Psoas muscle (tissue), 7 donors: ENCODE measurements at regions not wholly inside any gene's neighbourhood (a gene's known extent, or its start where the extent isn't known, plus 50 kb on each side); places are given as distances from the start of the nearest gene placed in this dataset.

Experiments used
- ATAC-seq, 4 donors: fragments of 200-7000 bp; cut with Tn5 transposase; one replicate each; pipeline ENCODE4 v1.9.1; 2020; ENCODE audit warnings: moderate library complexity in 3 of 4, mild to moderate bottlenecking in 2 of 4
- DNase-seq, 2 donors: peaks; one replicate each; pipeline ENCODE4 v3.0.0-alpha.2; 2020
- H3K27ac ChIP-seq: fragments of 200-600 bp; one replicate; pipeline ENCODE4 v1.8.0; 2022
- H3K27me3 ChIP-seq, 3 donors: fragments of 200-600 bp in 1 of 3; one replicate each; pipeline versions ENCODE4 v1.6.1 to v1.8.0; 2013 to 2022; ENCODE audit warnings: low read length in 2 of 3, mild to moderate bottlenecking in 2 of 3, moderate library complexity in 1 of 3; ENCODE audit not compliant: insufficient read depth in 3 of 3
- H3K36me3 ChIP-seq, 2 donors: fragments of 200-600 bp in 1 of 2; one replicate each; pipeline versions ENCODE4 v1.6.1 to v1.8.0; 2013 to 2022; ENCODE audit warnings: low read depth in 1 of 2, mild to moderate bottlenecking in 1 of 2, moderate library complexity in 1 of 2; ENCODE audit not compliant: insufficient read depth in 1 of 2
- H3K4me1 ChIP-seq: fragments of 200-600 bp; one replicate; pipeline ENCODE4 v1.8.0; 2022
- H3K4me3 ChIP-seq: fragments of 200-600 bp; one replicate; pipeline ENCODE4 v1.8.0; 2022; ENCODE audit warnings: mild to moderate bottlenecking
- H3K9me3 ChIP-seq: fragments of 200-600 bp; one replicate; pipeline ENCODE4 v1.8.0; 2022
- CTCF ChIP-seq: fragments of 200-600 bp; IDR thresholded peaks from one replicate; pipeline ENCODE4 v1.8.0; 2022; ENCODE audit warnings: antibody characterized with exemption
- WGBS, 3 donors: extraction: QIAGEN DNeasy Blood & Tissue Kit; methylation state at CpG; one replicate each; pipeline versions ENCODE4 v1.1.6 to v1.1.7; 2013; 5-methylcytosine and 5-hydroxymethylcytosine counted together
- intact Hi-C, 2 donors: fragments of 100-400 bp; cut with DNase I; formaldehyde crosslinking; loops; one replicate each; pipeline versions ENCODE4 v1.11.0 to v1.14.2; 2022
- donor health status: healthy with polysubstance abuse.
- donor health status: DM: no; HTN: no; CAD: no; lungs with moderate emphysema.
- donor health status: Bipolar disorder and iron deficiency.
- donor health status: healthy.
- donor health status: DM: yes; HTN: yes; CAD: no.
- donor health status: DM: no; HTN: no; CAD: no.
- donor health status: DM: yes; HTN: yes; CAD: no.

GRCh38 chr7:56256108-56256507, 139.9 kb upstream of the NUPR2 start:
- H3K4me3 ChIP-seq: no peak overlapping the region
- H3K4me1 ChIP-seq: no peaks in the 10 kb centered on the region
- no peak for DNase-seq
- 51 to 66% (median 57%) methylated on average over 7 of the region's 7 CpGs for WGBS, 3 donors
- no peak for TF ChIP-seq CTCF
- no peaks in the 10 kb centered on the region for H3K27me3 ChIP-seq
- H3K36me3 ChIP-seq: no peaks in the 10 kb centered on the region
- H3K9me3 ChIP-seq: no peaks in the 10 kb centered on the region
- no peak overlapping the region for H3K27ac ChIP-seq
- intact Hi-C loops: no loop called here
- ATAC-seq: no peak

GRCh38 chr7:56250135-56250534, 133.9 kb upstream of the NUPR2 start:
- no peaks in the 10 kb centered on the region for H3K9me3 ChIP-seq
- no peak overlapping the region for H3K4me3 ChIP-seq
- TF ChIP-seq CTCF: no peak
- no peaks in the 10 kb centered on the region for H3K4me1 ChIP-seq
- no peaks in the 10 kb centered on the region for H3K27me3 ChIP-seq
- intact Hi-C loops: no loop called here
- 55 to 58% (median 57%) methylated on average over 3 of the region's 3 CpGs for WGBS, 3 donors
- H3K36me3 ChIP-seq: no peaks in the 10 kb centered on the region
- ATAC-seq: no peak
- no peak overlapping the region for H3K27ac ChIP-seq
- DNase-seq: no peak

- Histone ChIP-seq H3K4me3 (no peak overlapping the region), H3K9me3 (no peaks in the 10 kb centered on the region), H3K27me3 (no peaks in the 10 kb centered on the region), H3K36me3 (no peaks in the 10 kb centered on the region), H3K4me1 (no peaks in the 10 kb centered on the region), H3K27ac (no peak overlapping the region)
- no peak for TF ChIP-seq CTCF
- ATAC-seq (no peak), DNase-seq (no peak)
- WGBS, 3 donors: 21 to 31% (median 27%) methylated on average over 28 of the region's 28 CpGs
- intact Hi-C loops: no loop called here
These were observed 113.4 kb upstream of the NUPR2 start for GRCh38 chr7:56229631-56230030.

- H3K9me3 ChIP-seq: no peaks in the 10 kb centered on the region
- H3K27me3 ChIP-seq: peaks cover 0 to 3% (median 0%) of the 10 kb centered on the region in 3 donors
- DNase-seq (no peak), ATAC-seq (no peak)
- no peak overlapping the region for H3K4me3 ChIP-seq
- TF ChIP-seq CTCF: no peak
- no peaks in the 10 kb centered on the region for H3K36me3 ChIP-seq
- intact Hi-C loops: no loop called here
- H3K4me1 ChIP-seq: no peaks in the 10 kb centered on the region
- no peak overlapping the region for H3K27ac ChIP-seq
- 61 to 72% (median 62%) methylated on average over 6 of the region's 6 CpGs for WGBS, 3 donors
These were observed 106.6 kb upstream of the NUPR2 start for GRCh38 chr7:56222866-56223265.

- TF ChIP-seq CTCF: no peak
- peaks cover 0 to 3% (median 3%) of the 10 kb centered on the region in 3 donors for H3K27me3 ChIP-seq
- 36 to 40% (median 40%) methylated on average over 5 of the region's 5 CpGs for WGBS, 3 donors
- H3K4me3 ChIP-seq: no peak overlapping the region
- DNase-seq (no peak), ATAC-seq (no peak)
- H3K4me1 ChIP-seq: no peaks in the 10 kb centered on the region
- H3K27ac ChIP-seq: no peak overlapping the region
- no peaks in the 10 kb centered on the region for H3K36me3 ChIP-seq
- intact Hi-C loops: no loop called here
- H3K9me3 ChIP-seq: peaks cover 5% of the 10 kb centered on the region
These were observed 102.8 kb upstream of the NUPR2 start for GRCh38 chr7:56219017-56219416.
